Erythroblast (primary cell): ENCODE measurements at regions not wholly inside any gene's neighbourhood (a gene's known extent, or its start where the extent isn't known, plus 50 kb on each side); places are given as distances from the start of the nearest gene placed in this dataset.

Source experiments
- GATA1 ChIP-seq: IDR thresholded peaks from 2 replicates; pipeline ENCODE4 v1.6.1; 2011; ENCODE audit warnings: low read depth, mild to moderate bottlenecking, control low read depth, low read length, moderate library complexity
- POLR2A ChIP-seq: IDR thresholded peaks from 2 replicates; pipeline ENCODE4 v1.6.1; 2011; ENCODE audit warnings: mild to moderate bottlenecking, low read length

GRCh38 chr14:86321151-86321550 is 791.2 kb downstream of the FLRT2 start:
- TF ChIP-seq POLR2A (no peak), GATA1 (no peak)
